ENCODE measurements at regions not wholly inside any gene's neighbourhood (a gene's known extent, or its start where the extent isn't known, plus 50 kb on each side); places are given as distances from the start of the nearest gene placed in this dataset.
A peak's percentile ranks its signal among the peaks of the same experiment; 100 is the strongest.
"Not testable (repeated sequence)": the region's sequence is repeated elsewhere in the genome, so short reads cannot be mapped to it uniquely, and the experiment has no call there.

- TF ChIP-seq POLR2A (IDR thresholded peaks at IDR 0.05; ENCODE audit: low read depth, low read length) (no peak), POLR2AphosphoS5 (IDR thresholded peaks at IDR 0.05; ENCODE audit: low read depth, low read length) (no peak), TAF1 (IDR thresholded peaks at IDR 0.05; ENCODE audit: borderline replicate concordance, low read depth, low read length) (no peak)
- FAIRE-seq (no peak), DNase-seq (ENCODE audit: insufficient read length) (no peak)
Measured at GRCh38 chrX:39479856-39480255, 617.9 kb downstream of the BCOR start.

GRCh38 chrX:39480963-39481362 is 616.8 kb downstream of the BCOR start:
- no peak for FAIRE-seq
- no peak for TF ChIP-seq POLR2A (IDR thresholded peaks at IDR 0.05; ENCODE audit: low read depth, low read length)
- TF ChIP-seq POLR2AphosphoS5 (IDR thresholded peaks at IDR 0.05; ENCODE audit: low read depth, low read length): no peak
- TF ChIP-seq TAF1 (IDR thresholded peaks at IDR 0.05; ENCODE audit: borderline replicate concordance, low read depth, low read length): no peak

GRCh38 chrX:39481621-39482020 is 616.1 kb downstream of the BCOR start:
- TF ChIP-seq POLR2AphosphoS5 (IDR thresholded peaks at IDR 0.05; ENCODE audit: low read depth, low read length): no peak
- no peak for TF ChIP-seq POLR2A (IDR thresholded peaks at IDR 0.05; ENCODE audit: low read depth, low read length)
- no peak for TF ChIP-seq TAF1 (IDR thresholded peaks at IDR 0.05; ENCODE audit: borderline replicate concordance, low read depth, low read length)
- no peak for FAIRE-seq
- DNase-seq (ENCODE audit: insufficient read length): no peak

More at GRCh38 chrX:39480963-39481362, 616.8 kb downstream of the BCOR start:
- DNase-seq (ENCODE audit: insufficient read length): no peak

- peak; percentile 60 for FAIRE-seq
- DNase-seq (ENCODE audit: insufficient read length): no peak
- no peak for TF ChIP-seq TAF1 (IDR thresholded peaks at IDR 0.05; ENCODE audit: borderline replicate concordance, low read depth, low read length)
- TF ChIP-seq POLR2AphosphoS5 (IDR thresholded peaks at IDR 0.05; ENCODE audit: low read depth, low read length): no peak
- no peak for TF ChIP-seq POLR2A (IDR thresholded peaks at IDR 0.05; ENCODE audit: low read depth, low read length)
Measured at GRCh38 chrX:39484159-39485068, 613.3 kb downstream of the BCOR start.

- FAIRE-seq (peak; percentile 63), DNase-seq (ENCODE audit: insufficient read length) (no peak)
- TF ChIP-seq TAF1 (IDR thresholded peaks at IDR 0.05; ENCODE audit: borderline replicate concordance, low read depth, low read length) (no peak), POLR2A (IDR thresholded peaks at IDR 0.05; ENCODE audit: low read depth, low read length) (no peak), POLR2AphosphoS5 (IDR thresholded peaks at IDR 0.05; ENCODE audit: low read depth, low read length) (no peak)
Measured at GRCh38 chrX:39487166-39487968, 610.4 kb downstream of the BCOR start.

- FAIRE-seq: no peak
- TF ChIP-seq POLR2A (IDR thresholded peaks at IDR 0.05; ENCODE audit: low read depth, low read length) (no peak), TAF1 (IDR thresholded peaks at IDR 0.05; ENCODE audit: borderline replicate concordance, low read depth, low read length) (no peak), POLR2AphosphoS5 (IDR thresholded peaks at IDR 0.05; ENCODE audit: low read depth, low read length) (no peak)
- no peak for DNase-seq (ENCODE audit: insufficient read length)
Measured at GRCh38 chrX:39487969-39488330, 609.8 kb downstream of the BCOR start.

- FAIRE-seq: peak; percentile 14
- DNase-seq (ENCODE audit: insufficient read length): no peak
- TF ChIP-seq POLR2A (IDR thresholded peaks at IDR 0.05; ENCODE audit: low read depth, low read length) (no peak), TAF1 (IDR thresholded peaks at IDR 0.05; ENCODE audit: borderline replicate concordance, low read depth, low read length) (no peak), POLR2AphosphoS5 (IDR thresholded peaks at IDR 0.05; ENCODE audit: low read depth, low read length) (no peak)
Measured at GRCh38 chrX:39491548-39492297, 606.0 kb downstream of the BCOR start.

GRCh38 chrX:39492497-39493162 is 605.1 kb downstream of the BCOR start:
- no peak for DNase-seq (ENCODE audit: insufficient read length)

GRCh38 chrX:39493168-39493567 is 604.6 kb downstream of the BCOR start:
- DNase-seq (ENCODE audit: insufficient read length) (no peak), FAIRE-seq (peak; percentile 71)
- no peak for TF ChIP-seq POLR2AphosphoS5 (IDR thresholded peaks at IDR 0.05; ENCODE audit: low read depth, low read length)
- no peak for TF ChIP-seq TAF1 (IDR thresholded peaks at IDR 0.05; ENCODE audit: borderline replicate concordance, low read depth, low read length)
- TF ChIP-seq POLR2A (IDR thresholded peaks at IDR 0.05; ENCODE audit: low read depth, low read length): no peak

More at GRCh38 chrX:39492497-39493162, 605.1 kb downstream of the BCOR start:
- TF ChIP-seq TAF1 (IDR thresholded peaks at IDR 0.05; ENCODE audit: borderline replicate concordance, low read depth, low read length) (no peak), POLR2A (IDR thresholded peaks at IDR 0.05; ENCODE audit: low read depth, low read length) (no peak), POLR2AphosphoS5 (IDR thresholded peaks at IDR 0.05; ENCODE audit: low read depth, low read length) (no peak)
- FAIRE-seq: peak; percentile 74

GRCh38 chrX:39497117-39497516 is 600.6 kb downstream of the BCOR start:
- not testable (repeated sequence) for DNase-seq (ENCODE audit: insufficient read length); FAIRE-seq

Measured in GM12892 (cell line).